Stomach (tissue), 8 donors: ENCODE measurements at regions not wholly inside any gene's neighbourhood (a gene's known extent, or its start where the extent isn't known, plus 50 kb on each side); places are given as distances from the start of the nearest gene placed in this dataset.

ENCODE experiments used
- DNase-seq, 2 donors: peaks; one replicate each; pipeline versions ENCODE4 v3.0.0 to v3.0.0-alpha.2; 2013 to 2019
- H3K27ac ChIP-seq, 5 donors: fragments of 200-600 bp in 4 of 5; sonication (generic) in 4 of 5; one replicate each; pipeline ENCODE4 v1.5.1; 2013 to 2019; ENCODE audit warnings: mild to moderate bottlenecking in 1 of 5, moderate library complexity in 1 of 5
- H3K27me3 ChIP-seq, 3 donors: fragments of 200-600 bp; sonication (generic); one replicate each; pipeline ENCODE4 v1.5.1; 2017 to 2019; ENCODE audit warnings: mixed run types in 1 of 3
- H3K36me3 ChIP-seq, 4 donors: fragments of 200-600 bp; sonication (generic); 1 replicate in 3 of 4; 2 replicates in 1 of 4; pipeline ENCODE4 v1.5.1; 2016 to 2019
- H3K4me1 ChIP-seq, 4 donors: fragments of 200-600 bp; sonication (generic); one replicate each; pipeline ENCODE4 v1.5.1; 2016 to 2019
- H3K4me3 ChIP-seq, 4 donors: fragments of 200-600 bp; sonication (generic) in 3 of 4; one replicate each; pipeline ENCODE4 v1.5.1; 2016 to 2019; ENCODE audit warnings: mild to moderate bottlenecking in 1 of 4
- H3K9me3 ChIP-seq, 4 donors: fragments of 200-600 bp; sonication (generic); one replicate each; pipeline ENCODE4 v1.5.1; 2016 to 2019
- EP300 ChIP-seq: sonication (generic); formaldehyde crosslinking; IDR thresholded peaks from one replicate; pipeline ENCODE4 v1.6.1; 2017; ENCODE audit warnings: antibody characterized with exemption
- POLR2A ChIP-seq, 4 donors: fragments of 450-650 bp; IDR thresholded peaks; one replicate each; pipeline ENCODE4 v1.6.1; 2016; ENCODE audit warnings: antibody characterized with exemption in 4 of 4, control low read depth in 2 of 4, mild to moderate bottlenecking in 1 of 4, moderate library complexity in 1 of 4
- POLR2AphosphoS5 ChIP-seq, 3 donors: sonication (generic); formaldehyde crosslinking; IDR thresholded peaks; one replicate each; pipeline ENCODE4 v1.6.1; 2016; ENCODE audit warnings: antibody characterized with exemption in 3 of 3
- WGBS, 5 donors: extraction: QIAGEN DNeasy Blood & Tissue Kit in 3 of 5; methylation state at CpG; one replicate each; pipeline versions ENCODE4 v1.1.5 to v1.1.7; 2013 to 2018; 5-methylcytosine and 5-hydroxymethylcytosine counted together
- intact Hi-C: fragments of 100-400 bp; cut with DNase I; formaldehyde crosslinking; loops from one replicate; pipeline ENCODE4 v1.15.1; 2023; ENCODE audit warnings: low total_unique reads
- TF ChIP-seq, protein P1 (sequence below), 7 experiments: fragments of 450-650 bp in 4 of 7; fragments of 200-600 bp in 3 of 7; sonication (generic) in 3 of 7; IDR thresholded peaks; one replicate each; pipeline ENCODE4 v1.5.1; 2016 to 2019; ENCODE audit warnings: antibody characterized with exemption in 7 of 7, control low read depth in 2 of 7, mild to moderate bottlenecking in 1 of 7
- donor health status: healthy with polysubstance abuse.
- donor health status: Bipolar disorder and iron deficiency.
- donor health status: healthy.

DNA sequence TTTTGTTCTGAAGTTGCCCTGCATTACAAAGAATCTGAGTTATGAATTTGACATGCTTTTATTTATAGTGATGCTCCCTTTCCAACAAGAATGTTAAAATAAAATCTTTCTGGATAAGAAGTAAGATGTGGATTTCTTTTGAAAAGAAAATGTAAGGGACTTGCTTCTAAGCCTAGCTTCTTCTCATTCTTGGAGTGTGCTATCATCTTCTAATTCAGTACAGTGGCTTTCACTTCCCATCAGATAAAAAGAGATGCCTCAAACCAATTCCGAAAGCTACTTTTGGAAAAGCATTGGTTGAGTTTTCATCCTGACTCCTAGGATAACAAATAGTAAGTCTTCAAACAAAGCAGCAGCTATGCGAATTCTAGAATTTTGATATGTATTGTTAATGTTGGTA lies 197.0 kb upstream of the ZPLD1 start:
- no peak for DNase-seq
- intact Hi-C loops: no loop called here
- Histone ChIP-seq H3K36me3 (no peaks in the 10 kb centered on the region), H3K27me3 (no peaks in the 10 kb centered on the region), H3K27ac (no peak overlapping the region), H3K4me1 (peaks cover 0 to 11% (median 4%) of the 10 kb centered on the region in 4 donors), H3K9me3 (no peaks in the 10 kb centered on the region), H3K4me3 (no peak overlapping the region)
- 44 to 66% (median 54%) methylated on average over 2 of the region's 2 CpGs for WGBS, 5 donors
- TF ChIP-seq, protein P1, sequence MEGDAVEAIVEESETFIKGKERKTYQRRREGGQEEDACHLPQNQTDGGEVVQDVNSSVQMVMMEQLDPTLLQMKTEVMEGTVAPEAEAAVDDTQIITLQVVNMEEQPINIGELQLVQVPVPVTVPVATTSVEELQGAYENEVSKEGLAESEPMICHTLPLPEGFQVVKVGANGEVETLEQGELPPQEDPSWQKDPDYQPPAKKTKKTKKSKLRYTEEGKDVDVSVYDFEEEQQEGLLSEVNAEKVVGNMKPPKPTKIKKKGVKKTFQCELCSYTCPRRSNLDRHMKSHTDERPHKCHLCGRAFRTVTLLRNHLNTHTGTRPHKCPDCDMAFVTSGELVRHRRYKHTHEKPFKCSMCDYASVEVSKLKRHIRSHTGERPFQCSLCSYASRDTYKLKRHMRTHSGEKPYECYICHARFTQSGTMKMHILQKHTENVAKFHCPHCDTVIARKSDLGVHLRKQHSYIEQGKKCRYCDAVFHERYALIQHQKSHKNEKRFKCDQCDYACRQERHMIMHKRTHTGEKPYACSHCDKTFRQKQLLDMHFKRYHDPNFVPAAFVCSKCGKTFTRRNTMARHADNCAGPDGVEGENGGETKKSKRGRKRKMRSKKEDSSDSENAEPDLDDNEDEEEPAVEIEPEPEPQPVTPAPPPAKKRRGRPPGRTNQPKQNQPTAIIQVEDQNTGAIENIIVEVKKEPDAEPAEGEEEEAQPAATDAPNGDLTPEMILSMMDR (IDR thresholded peaks at IDR 0.05): no peak
- TF ChIP-seq POLR2AphosphoS5 (IDR thresholded peaks at IDR 0.05) (no peak), EP300 (no peak), POLR2A (IDR thresholded peaks at IDR 0.05) (no peak)

DNA sequence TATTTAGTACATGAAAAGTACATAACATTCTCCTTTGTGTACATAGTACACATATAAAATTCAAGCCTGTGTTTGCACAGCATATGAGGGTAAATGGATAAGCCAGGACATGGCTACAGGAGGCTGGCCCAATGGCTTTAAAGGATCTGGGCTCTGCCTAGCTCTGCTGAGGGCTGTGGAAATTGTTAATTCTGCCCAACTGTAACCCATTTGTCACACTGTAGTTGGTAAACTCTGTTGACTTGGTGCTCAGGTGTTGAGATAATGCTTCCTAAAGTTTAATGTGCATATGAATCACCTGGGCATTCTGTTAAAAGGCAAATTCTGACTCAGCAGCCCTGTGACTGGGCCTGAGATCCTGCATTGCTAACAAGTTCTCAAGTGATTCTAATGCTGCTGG lies 196.5 kb upstream of the ZPLD1 start:
- no peaks in the 10 kb centered on the region for H3K36me3 ChIP-seq
- H3K27ac ChIP-seq: peak overlapping the region in 2 of 5 donors; percentile 5 to 7

DNA sequence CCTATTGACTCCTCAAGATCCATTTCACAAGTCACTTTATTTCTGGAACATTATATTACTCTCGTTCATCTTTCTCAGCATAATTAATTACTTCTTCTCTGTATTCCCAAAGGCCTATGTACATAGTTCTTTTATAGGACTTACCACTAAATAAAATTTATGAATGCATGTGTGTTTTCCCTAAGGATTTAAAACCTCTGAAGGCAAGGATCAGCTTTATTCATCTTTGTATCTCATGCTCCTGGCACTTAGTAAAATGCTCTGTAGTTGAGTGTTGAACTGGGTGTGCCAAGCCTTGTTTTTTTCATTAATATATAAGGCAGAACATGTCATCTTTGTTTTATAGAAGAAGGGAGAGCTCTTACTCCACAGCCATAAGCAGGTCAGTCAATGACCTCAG lies 194.1 kb upstream of the ZPLD1 start:
- 77 to 96% (median 88%) methylated on average over 1 of the region's 1 CpG for WGBS, 5 donors
- no peak for TF ChIP-seq POLR2A (IDR thresholded peaks at IDR 0.05)
- H3K4me3 ChIP-seq: no peak overlapping the region
- H3K9me3 ChIP-seq: no peaks in the 10 kb centered on the region
- no peak for DNase-seq
- intact Hi-C loops: no loop called here
- no peaks in the 10 kb centered on the region for H3K27me3 ChIP-seq
- no peak overlapping the region for H3K27ac ChIP-seq
- H3K4me1 ChIP-seq: peaks cover 0 to 11% (median 4%) of the 10 kb centered on the region in 4 donors
- no peaks in the 10 kb centered on the region for H3K36me3 ChIP-seq

More for the DNA sequence above, 196.5 kb upstream of the ZPLD1 start:
- peak in 1 of 2 donors; percentile 72 for DNase-seq
- peaks cover 0 to 11% (median 4%) of the 10 kb centered on the region in 4 donors for H3K4me1 ChIP-seq
- TF ChIP-seq EP300: no peak
- no peak for TF ChIP-seq POLR2A (IDR thresholded peaks at IDR 0.05)
- TF ChIP-seq POLR2AphosphoS5 (IDR thresholded peaks at IDR 0.05): peak in 1 of 3 donors; percentile 41
- TF ChIP-seq, protein P1 (IDR thresholded peaks at IDR 0.05): no peak
- H3K9me3 ChIP-seq: no peaks in the 10 kb centered on the region
- no peaks in the 10 kb centered on the region for H3K27me3 ChIP-seq
- no peak overlapping the region for H3K4me3 ChIP-seq
- intact Hi-C loops: no loop called here

DNA sequence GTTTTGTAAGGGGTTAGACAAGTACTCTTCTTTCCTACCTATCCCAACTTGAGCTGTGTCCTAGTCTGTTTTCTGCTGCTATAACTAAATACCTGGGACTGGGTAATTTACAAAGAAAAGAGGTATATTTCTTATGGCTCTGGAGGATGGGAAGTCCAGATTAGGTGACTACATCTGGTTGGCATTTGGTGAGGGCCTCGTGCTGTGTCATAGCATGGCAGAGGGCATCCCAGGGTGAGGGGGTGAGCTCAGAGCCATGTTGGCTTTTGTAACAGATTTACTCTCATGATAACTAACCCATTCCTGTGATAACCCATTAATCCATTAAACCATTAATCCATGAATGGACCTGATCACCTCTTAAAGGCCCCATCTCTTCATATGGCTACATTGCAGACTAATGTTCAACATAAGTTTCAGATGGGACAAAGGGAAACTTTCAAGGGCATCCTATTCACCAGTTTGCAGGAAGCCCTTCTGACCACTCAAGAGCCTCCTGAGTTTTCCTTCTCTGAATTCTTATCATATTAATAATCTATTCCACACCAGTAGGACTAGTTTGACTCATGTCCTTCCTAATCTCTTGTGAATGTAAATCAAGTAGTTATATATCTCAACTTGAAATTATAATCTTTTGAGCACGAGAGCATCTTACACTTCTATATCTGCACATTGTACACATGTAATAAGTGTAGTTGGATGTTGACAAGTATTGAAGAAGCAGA lies 185.7 kb upstream of the ZPLD1 start:
- H3K27ac ChIP-seq: no peak overlapping the region
- H3K27me3 ChIP-seq: no peaks in the 10 kb centered on the region
- intact Hi-C loops: no loop called here
- 59 to 73% (median 66%) methylated on average over 2 of the region's 2 CpGs for WGBS, 5 donors
- no peaks in the 10 kb centered on the region for H3K9me3 ChIP-seq
- no peak overlapping the region for H3K4me3 ChIP-seq
- no peaks in the 10 kb centered on the region for H3K36me3 ChIP-seq
- no peak for DNase-seq
- no peaks in the 10 kb centered on the region for H3K4me1 ChIP-seq
- TF ChIP-seq POLR2AphosphoS5 (IDR thresholded peaks at IDR 0.05): no peak
- no peak for TF ChIP-seq EP300
- TF ChIP-seq, protein P1 (IDR thresholded peaks at IDR 0.05): no peak
- TF ChIP-seq POLR2A (IDR thresholded peaks at IDR 0.05): no peak

DNA sequence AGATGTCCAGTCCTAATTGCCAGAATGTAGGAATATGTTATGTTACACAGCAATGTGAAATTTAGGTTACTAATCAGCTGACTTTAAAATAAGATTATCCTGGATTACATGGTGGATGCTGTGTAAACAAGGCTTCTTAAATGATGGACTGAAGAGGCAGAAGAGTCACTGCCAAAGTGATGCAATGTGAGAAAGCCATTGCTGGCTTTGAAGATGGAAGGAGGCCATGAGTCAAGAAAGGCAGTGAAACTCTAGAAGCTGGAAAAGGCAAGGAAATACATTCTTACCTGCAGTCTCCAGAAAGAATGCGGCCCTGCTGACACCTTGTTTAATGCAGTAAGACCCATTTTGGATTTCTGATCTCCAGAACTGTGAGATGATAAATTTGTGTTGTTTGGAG lies 179.1 kb upstream of the ZPLD1 start:
- no peak for DNase-seq
- Histone ChIP-seq H3K9me3 (no peaks in the 10 kb centered on the region), H3K27me3 (no peaks in the 10 kb centered on the region), H3K4me3 (no peak overlapping the region), H3K4me1 (no peaks in the 10 kb centered on the region), H3K27ac (no peak overlapping the region), H3K36me3 (no peaks in the 10 kb centered on the region)
- TF ChIP-seq POLR2AphosphoS5 (IDR thresholded peaks at IDR 0.05): no peak
- TF ChIP-seq EP300: no peak
- TF ChIP-seq, protein P1 (IDR thresholded peaks at IDR 0.05): no peak
- no peak for TF ChIP-seq POLR2A (IDR thresholded peaks at IDR 0.05)
- intact Hi-C loops: no loop called here
- 87 to 100% (median 94%) methylated on average over 1 of the region's 1 CpG for WGBS, 5 donors
